Keratinocyte (primary cell): ENCODE measurements at regions not wholly inside any gene's neighbourhood (a gene's known extent, or its start where the extent isn't known, plus 50 kb on each side); places are given as distances from the start of the nearest gene placed in this dataset.
A peak's percentile ranks its signal among the peaks of the same experiment; 100 is the strongest.

Experiments
- DNase-seq: peaks from one replicate; pipeline ENCODE4 v3.0.0-alpha.2; 2011; ENCODE audit warnings: low read depth, missing footprints, low spot score
- FAIRE-seq: peaks from 2 replicates; lab custom pipeline; 2011; peaks lifted over from hg19 to GRCh38; lab: Jason Lieb, UNC
- H2AFZ ChIP-seq: 2 replicates; pipeline ENCODE4 v1.6.0; 2012; ENCODE audit warnings: low read length, control low read depth, inconsistent platforms; ENCODE audit not compliant: control insufficient read depth
- H3K27ac ChIP-seq: 2 replicates; pipeline ENCODE4 v1.5.1; 2011; ENCODE audit warnings: low read length; ENCODE audit not compliant: control insufficient read depth, insufficient read depth
- H3K27me3 ChIP-seq: 3 replicates; pipeline ENCODE4 v1.6.0; 2011; ENCODE audit warnings: low read length; ENCODE audit not compliant: control insufficient read depth, insufficient read depth; ENCODE audit errors: extremely low read depth
- H3K36me3 ChIP-seq, 2 experiments: 2 replicates in 1 of 2; 3 replicates in 1 of 2; pipeline ENCODE4 v1.5.1; 2011; ENCODE audit warnings: low read length in 2 of 2, mild to moderate bottlenecking in 1 of 2; ENCODE audit not compliant: control insufficient read depth in 2 of 2, insufficient read depth in 2 of 2; ENCODE audit errors: extremely low read depth in 1 of 2
- H3K4me1 ChIP-seq: 3 replicates; pipeline ENCODE4 v1.5.1; 2011; ENCODE audit warnings: low read length; ENCODE audit not compliant: control insufficient read depth, insufficient read depth; ENCODE audit errors: extremely low read depth
- H3K4me2 ChIP-seq: 3 replicates; pipeline ENCODE4 v1.6.0; 2011; ENCODE audit warnings: low read depth, low read length; ENCODE audit not compliant: control insufficient read depth, insufficient read depth; ENCODE audit errors: extremely low read depth
- H3K4me3 ChIP-seq, 3 experiments: fragments of 200-600 bp in 1 of 3; sonication (generic) in 1 of 3; 2 replicates in 2 of 3; 3 replicates in 1 of 3; pipeline ENCODE4 v1.5.1; 2011 to 2016; ENCODE audit warnings: low read length in 3 of 3, mild to moderate bottlenecking in 3 of 3, control low read depth in 2 of 3, inconsistent platforms in 1 of 3, low read depth in 1 of 3, mixed read lengths in 1 of 3, mixed run types in 1 of 3, moderate library complexity in 1 of 3; ENCODE audit not compliant: control insufficient read depth in 2 of 3, insufficient read depth in 2 of 3; ENCODE audit errors: extremely low read depth in 1 of 3
- H3K79me2 ChIP-seq: 2 replicates; pipeline ENCODE4 v1.6.0; 2012; ENCODE audit warnings: low read length; ENCODE audit not compliant: control insufficient read depth, insufficient read depth
- H3K9ac ChIP-seq: 3 replicates; pipeline ENCODE4 v1.6.0; 2011; ENCODE audit warnings: low read length; ENCODE audit not compliant: control insufficient read depth, insufficient read depth; ENCODE audit errors: extremely low read depth
- H3K9me1 ChIP-seq: 3 replicates; pipeline ENCODE4 v1.6.0; 2011; ENCODE audit warnings: low read length; ENCODE audit not compliant: control insufficient read depth, insufficient read depth; ENCODE audit errors: extremely low read depth
- H3K9me3 ChIP-seq: 2 replicates; pipeline ENCODE4 v1.5.1; 2012; ENCODE audit warnings: low read depth, low read length; ENCODE audit not compliant: control insufficient read depth
- H4K20me1 ChIP-seq: 3 replicates; pipeline ENCODE4 v1.6.0; 2011; ENCODE audit warnings: low read length; ENCODE audit not compliant: control insufficient read depth, insufficient read depth; ENCODE audit errors: extremely low read depth
- EZH2 ChIP-seq: IDR thresholded peaks from one replicate; pipeline ENCODE4 v1.6.1; 2012; ENCODE audit warnings: inconsistent platforms, mild to moderate bottlenecking, low read length, moderate library complexity
- dilution Hi-C: fragments of 300-500 bp; cut with MboI; formaldehyde crosslinking; loops from one replicate; pipeline ENCODE4 v1.7.0; 2020; ENCODE audit warnings: low sequenced_read_pairs; ENCODE audit not compliant: extremely low pct_ligation_motif_present
- TF ChIP-seq, protein P1 (sequence below), 3 experiments: IDR thresholded peaks in 1 of 3; conservative IDR thresholded peaks in 1 of 3; optimal IDR thresholded peaks in 1 of 3; 2 replicates in 2 of 3; 3 replicates in 1 of 3; pipeline versions ENCODE3 to v1.5.1; 2011; ENCODE audit warnings: low read length in 3 of 3, mild to moderate bottlenecking in 3 of 3, moderate library complexity in 2 of 3, control low read depth in 1 of 3, inconsistent platforms in 1 of 3; ENCODE audit not compliant: insufficient read depth in 2 of 3; ENCODE audit errors: extremely low read depth in 1 of 3

GRCh38 chr16:66315210-66315825 lies 51.2 kb upstream of the CDH5 start:
- H3K4me1 ChIP-seq: no peaks in the 10 kb centered on the region
- H3K79me2 ChIP-seq: no peaks in the 10 kb centered on the region
- H3K27me3 ChIP-seq: peaks cover 1% of the 10 kb centered on the region
- DNase-seq (peak; percentile 15), FAIRE-seq (peak; percentile 73)
- no peak overlapping the region for H3K27ac ChIP-seq
- H2AFZ ChIP-seq: no peak overlapping the region
- H3K4me2 ChIP-seq: no peak overlapping the region
- H3K9ac ChIP-seq: no peak overlapping the region
- dilution Hi-C loops: no loop called here
- no peaks in the 10 kb centered on the region for H4K20me1 ChIP-seq
- H3K9me1 ChIP-seq: no peaks in the 10 kb centered on the region
- no peak for TF ChIP-seq EZH2
- TF ChIP-seq, protein P1, sequence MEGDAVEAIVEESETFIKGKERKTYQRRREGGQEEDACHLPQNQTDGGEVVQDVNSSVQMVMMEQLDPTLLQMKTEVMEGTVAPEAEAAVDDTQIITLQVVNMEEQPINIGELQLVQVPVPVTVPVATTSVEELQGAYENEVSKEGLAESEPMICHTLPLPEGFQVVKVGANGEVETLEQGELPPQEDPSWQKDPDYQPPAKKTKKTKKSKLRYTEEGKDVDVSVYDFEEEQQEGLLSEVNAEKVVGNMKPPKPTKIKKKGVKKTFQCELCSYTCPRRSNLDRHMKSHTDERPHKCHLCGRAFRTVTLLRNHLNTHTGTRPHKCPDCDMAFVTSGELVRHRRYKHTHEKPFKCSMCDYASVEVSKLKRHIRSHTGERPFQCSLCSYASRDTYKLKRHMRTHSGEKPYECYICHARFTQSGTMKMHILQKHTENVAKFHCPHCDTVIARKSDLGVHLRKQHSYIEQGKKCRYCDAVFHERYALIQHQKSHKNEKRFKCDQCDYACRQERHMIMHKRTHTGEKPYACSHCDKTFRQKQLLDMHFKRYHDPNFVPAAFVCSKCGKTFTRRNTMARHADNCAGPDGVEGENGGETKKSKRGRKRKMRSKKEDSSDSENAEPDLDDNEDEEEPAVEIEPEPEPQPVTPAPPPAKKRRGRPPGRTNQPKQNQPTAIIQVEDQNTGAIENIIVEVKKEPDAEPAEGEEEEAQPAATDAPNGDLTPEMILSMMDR (optimal IDR thresholded peaks at IDR 0.05 in 1 of 3, IDR thresholded peaks at IDR 0.05 in 1 of 3, conservative IDR thresholded peaks at IDR 0.05 in 1 of 3; ENCODE audit: extremely low read depth in 1 of 3, insufficient read depth in 2 of 3, low read length in 3 of 3): peak; percentile 91 to 99 (median 94)
- no peaks in the 10 kb centered on the region for H3K36me3 ChIP-seq
- H3K4me3 ChIP-seq: no peak overlapping the region
- no peaks in the 10 kb centered on the region for H3K9me3 ChIP-seq

GRCh38 chr16:66311306-66311705 lies 55.2 kb upstream of the CDH5 start:
- Histone ChIP-seq H3K9me1 (no peaks in the 10 kb centered on the region), H3K4me3 (no peak overlapping the region), H3K27ac (no peak overlapping the region), H3K79me2 (no peaks in the 10 kb centered on the region), H3K27me3 (peaks cover 4% of the 10 kb centered on the region), H3K4me2 (no peak overlapping the region), H3K9ac (no peak overlapping the region), H3K9me3 (no peaks in the 10 kb centered on the region), H4K20me1 (no peaks in the 10 kb centered on the region), H2AFZ (no peak overlapping the region), H3K4me1 (no peaks in the 10 kb centered on the region), H3K36me3 (no peaks in the 10 kb centered on the region)
- DNase-seq (no peak), FAIRE-seq (no peak)
- TF ChIP-seq EZH2: no peak
- TF ChIP-seq, protein P1 (optimal IDR thresholded peaks at IDR 0.05 in 1 of 3, IDR thresholded peaks at IDR 0.05 in 1 of 3, conservative IDR thresholded peaks at IDR 0.05 in 1 of 3; ENCODE audit: extremely low read depth in 1 of 3, insufficient read depth in 2 of 3, low read length in 3 of 3): no peak
- dilution Hi-C loops: no loop called here
